Upper lobe of left lung (tissue), 4 donors: ENCODE measurements at regions not wholly inside any gene's neighbourhood (a gene's known extent, or its start where the extent isn't known, plus 50 kb on each side); places are given as distances from the start of the nearest gene placed in this dataset.

Source experiments
- EP300 ChIP-seq, 4 donors: sonication (generic); formaldehyde crosslinking; IDR thresholded peaks; one replicate each; pipeline ENCODE4 v1.5.1; 2017; ENCODE audit warnings: antibody characterized with exemption in 4 of 4, control low read depth in 2 of 4
- POLR2A ChIP-seq, 4 donors: fragments of 450-650 bp; IDR thresholded peaks; one replicate each; pipeline ENCODE4 v1.5.1; 2016 to 2017; ENCODE audit warnings: antibody characterized with exemption in 4 of 4, mild to moderate bottlenecking in 2 of 4
- TF ChIP-seq, protein P1 (sequence below), 6 experiments: fragments of 450-650 bp in 4 of 6; fragments of 200-600 bp in 2 of 6; sonication (generic) in 2 of 6; IDR thresholded peaks; one replicate each; pipeline ENCODE4 v1.5.1; 2016 to 2019; ENCODE audit warnings: antibody characterized with exemption in 6 of 6

GRCh38 chr9:26746357-26747072 is 146.1 kb downstream of the CAAP1 start:
- TF ChIP-seq EP300 (IDR thresholded peaks at IDR 0.05) (no peak), POLR2A (IDR thresholded peaks at IDR 0.05) (no peak)
- TF ChIP-seq, protein P1, sequence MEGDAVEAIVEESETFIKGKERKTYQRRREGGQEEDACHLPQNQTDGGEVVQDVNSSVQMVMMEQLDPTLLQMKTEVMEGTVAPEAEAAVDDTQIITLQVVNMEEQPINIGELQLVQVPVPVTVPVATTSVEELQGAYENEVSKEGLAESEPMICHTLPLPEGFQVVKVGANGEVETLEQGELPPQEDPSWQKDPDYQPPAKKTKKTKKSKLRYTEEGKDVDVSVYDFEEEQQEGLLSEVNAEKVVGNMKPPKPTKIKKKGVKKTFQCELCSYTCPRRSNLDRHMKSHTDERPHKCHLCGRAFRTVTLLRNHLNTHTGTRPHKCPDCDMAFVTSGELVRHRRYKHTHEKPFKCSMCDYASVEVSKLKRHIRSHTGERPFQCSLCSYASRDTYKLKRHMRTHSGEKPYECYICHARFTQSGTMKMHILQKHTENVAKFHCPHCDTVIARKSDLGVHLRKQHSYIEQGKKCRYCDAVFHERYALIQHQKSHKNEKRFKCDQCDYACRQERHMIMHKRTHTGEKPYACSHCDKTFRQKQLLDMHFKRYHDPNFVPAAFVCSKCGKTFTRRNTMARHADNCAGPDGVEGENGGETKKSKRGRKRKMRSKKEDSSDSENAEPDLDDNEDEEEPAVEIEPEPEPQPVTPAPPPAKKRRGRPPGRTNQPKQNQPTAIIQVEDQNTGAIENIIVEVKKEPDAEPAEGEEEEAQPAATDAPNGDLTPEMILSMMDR (IDR thresholded peaks at IDR 0.05), result no peak
